Gastroesophageal sphincter (tissue), 3 donors: ENCODE measurements at regions not wholly inside any gene's neighbourhood (a gene's known extent, or its start where the extent isn't known, plus 50 kb on each side); places are given as distances from the start of the nearest gene placed in this dataset.

Experiments
- EP300 ChIP-seq: sonication (generic); formaldehyde crosslinking; IDR thresholded peaks from one replicate; pipeline ENCODE4 v1.6.1; 2017; ENCODE audit warnings: antibody characterized with exemption, mild to moderate bottlenecking
- POLR2A ChIP-seq, 2 donors: fragments of 450-650 bp; IDR thresholded peaks; one replicate each; pipeline ENCODE4 v1.6.1; 2017; ENCODE audit warnings: antibody characterized with exemption in 2 of 2, mild to moderate bottlenecking in 2 of 2, moderate library complexity in 1 of 2
- TF ChIP-seq, protein P1 (sequence below), 4 experiments: fragments of 200-600 bp in 2 of 4; fragments of 450-650 bp in 2 of 4; sonication (generic) in 1 of 4; IDR thresholded peaks; one replicate each; pipeline ENCODE4 v1.5.1; 2017 to 2019; ENCODE audit warnings: antibody characterized with exemption in 4 of 4, mild to moderate bottlenecking in 2 of 4, moderate library complexity in 2 of 4

- TF ChIP-seq, protein P1, sequence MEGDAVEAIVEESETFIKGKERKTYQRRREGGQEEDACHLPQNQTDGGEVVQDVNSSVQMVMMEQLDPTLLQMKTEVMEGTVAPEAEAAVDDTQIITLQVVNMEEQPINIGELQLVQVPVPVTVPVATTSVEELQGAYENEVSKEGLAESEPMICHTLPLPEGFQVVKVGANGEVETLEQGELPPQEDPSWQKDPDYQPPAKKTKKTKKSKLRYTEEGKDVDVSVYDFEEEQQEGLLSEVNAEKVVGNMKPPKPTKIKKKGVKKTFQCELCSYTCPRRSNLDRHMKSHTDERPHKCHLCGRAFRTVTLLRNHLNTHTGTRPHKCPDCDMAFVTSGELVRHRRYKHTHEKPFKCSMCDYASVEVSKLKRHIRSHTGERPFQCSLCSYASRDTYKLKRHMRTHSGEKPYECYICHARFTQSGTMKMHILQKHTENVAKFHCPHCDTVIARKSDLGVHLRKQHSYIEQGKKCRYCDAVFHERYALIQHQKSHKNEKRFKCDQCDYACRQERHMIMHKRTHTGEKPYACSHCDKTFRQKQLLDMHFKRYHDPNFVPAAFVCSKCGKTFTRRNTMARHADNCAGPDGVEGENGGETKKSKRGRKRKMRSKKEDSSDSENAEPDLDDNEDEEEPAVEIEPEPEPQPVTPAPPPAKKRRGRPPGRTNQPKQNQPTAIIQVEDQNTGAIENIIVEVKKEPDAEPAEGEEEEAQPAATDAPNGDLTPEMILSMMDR (IDR thresholded peaks at IDR 0.05): no peak
- TF ChIP-seq EP300: no peak
- no peak for TF ChIP-seq POLR2A (IDR thresholded peaks at IDR 0.05)
Measured at GRCh38 chr11:105230586-105230985, 91.0 kb upstream of the CARD18 start.
